Thyroid gland (tissue), 4 donors: ENCODE measurements at regions not wholly inside any gene's neighbourhood (a gene's known extent, or its start where the extent isn't known, plus 50 kb on each side); places are given as distances from the start of the nearest gene placed in this dataset.

ENCODE experiments used
- POLR2A ChIP-seq, 2 donors: fragments of 450-650 bp; IDR thresholded peaks; one replicate each; pipeline ENCODE4 v1.6.1; 2017; ENCODE audit warnings: antibody characterized with exemption in 2 of 2, mild to moderate bottlenecking in 2 of 2, moderate library complexity in 1 of 2
- TF ChIP-seq, protein P1 (sequence below), 6 experiments: fragments of 200-600 bp in 3 of 6; fragments of 450-650 bp in 3 of 6; sonication (generic) in 3 of 6; IDR thresholded peaks; one replicate each; pipeline ENCODE4 v1.5.1; 2016 to 2019; ENCODE audit warnings: antibody characterized with exemption in 6 of 6, mild to moderate bottlenecking in 2 of 6, inconsistent platforms in 1 of 6, moderate library complexity in 1 of 6

DNA sequence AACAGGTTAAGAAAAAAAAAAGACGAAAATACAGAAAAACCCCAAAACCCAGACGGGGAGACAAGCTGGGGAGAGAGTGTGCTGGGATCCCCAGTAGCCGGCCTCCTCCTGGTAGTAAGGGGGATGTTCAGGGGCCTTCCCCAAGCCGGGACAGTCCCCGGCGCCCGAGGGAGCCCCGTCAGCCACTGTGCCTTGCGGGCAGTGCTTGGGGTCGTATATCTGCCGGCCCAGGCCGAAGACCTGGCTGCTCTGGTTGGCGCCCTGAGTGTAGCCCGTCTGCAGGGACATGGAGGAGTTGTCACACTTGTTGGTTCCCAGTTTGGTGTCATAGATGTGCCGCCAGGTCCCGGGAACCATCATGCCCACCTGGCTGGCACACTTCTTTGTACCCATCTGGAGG, 287.2 kb upstream of the GADL1 start:
- TF ChIP-seq, protein P1, sequence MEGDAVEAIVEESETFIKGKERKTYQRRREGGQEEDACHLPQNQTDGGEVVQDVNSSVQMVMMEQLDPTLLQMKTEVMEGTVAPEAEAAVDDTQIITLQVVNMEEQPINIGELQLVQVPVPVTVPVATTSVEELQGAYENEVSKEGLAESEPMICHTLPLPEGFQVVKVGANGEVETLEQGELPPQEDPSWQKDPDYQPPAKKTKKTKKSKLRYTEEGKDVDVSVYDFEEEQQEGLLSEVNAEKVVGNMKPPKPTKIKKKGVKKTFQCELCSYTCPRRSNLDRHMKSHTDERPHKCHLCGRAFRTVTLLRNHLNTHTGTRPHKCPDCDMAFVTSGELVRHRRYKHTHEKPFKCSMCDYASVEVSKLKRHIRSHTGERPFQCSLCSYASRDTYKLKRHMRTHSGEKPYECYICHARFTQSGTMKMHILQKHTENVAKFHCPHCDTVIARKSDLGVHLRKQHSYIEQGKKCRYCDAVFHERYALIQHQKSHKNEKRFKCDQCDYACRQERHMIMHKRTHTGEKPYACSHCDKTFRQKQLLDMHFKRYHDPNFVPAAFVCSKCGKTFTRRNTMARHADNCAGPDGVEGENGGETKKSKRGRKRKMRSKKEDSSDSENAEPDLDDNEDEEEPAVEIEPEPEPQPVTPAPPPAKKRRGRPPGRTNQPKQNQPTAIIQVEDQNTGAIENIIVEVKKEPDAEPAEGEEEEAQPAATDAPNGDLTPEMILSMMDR (IDR thresholded peaks at IDR 0.05) = no peak
- no peak for TF ChIP-seq POLR2A (IDR thresholded peaks at IDR 0.05)
